ENCODE measurements at regions not wholly inside any gene's neighbourhood (a gene's known extent, or its start where the extent isn't known, plus 50 kb on each side); places are given as distances from the start of the nearest gene placed in this dataset.

- no peaks in the 10 kb centered on the region for H3K9me3 ChIP-seq
- DNase-seq: no peak
- H3K27me3 ChIP-seq: no peaks in the 10 kb centered on the region
- TF ChIP-seq POLR2A (IDR thresholded peaks at IDR 0.05) (no peak), CTCF (IDR thresholded peaks at IDR 0.05) (no peak)
- H3K36me3 ChIP-seq: no peaks in the 10 kb centered on the region
- no peak overlapping the region for H3K27ac ChIP-seq
- H3K4me3 ChIP-seq: no peak overlapping the region
- H3K4me1 ChIP-seq: no peaks in the 10 kb centered on the region
Observed at GRCh38 chr13:22198641-22199217, 527.9 kb downstream of the FGF9 start.

GRCh38 chr13:22200440-22200839 lies 529.6 kb downstream of the FGF9 start:
- Histone ChIP-seq H3K27ac (no peak overlapping the region), H3K4me1 (no peaks in the 10 kb centered on the region), H3K4me3 (no peak overlapping the region), H3K36me3 (no peaks in the 10 kb centered on the region), H3K27me3 (no peaks in the 10 kb centered on the region), H3K9me3 (no peaks in the 10 kb centered on the region)
- no peak for DNase-seq
- no peak for TF ChIP-seq POLR2A (IDR thresholded peaks at IDR 0.05)
- no peak for TF ChIP-seq CTCF (IDR thresholded peaks at IDR 0.05)

- TF ChIP-seq CTCF (IDR thresholded peaks at IDR 0.05) (no peak), POLR2A (IDR thresholded peaks at IDR 0.05) (no peak)
- no peak overlapping the region for H3K27ac ChIP-seq
- no peaks in the 10 kb centered on the region for H3K27me3 ChIP-seq
- DNase-seq: no peak
- H3K9me3 ChIP-seq: no peaks in the 10 kb centered on the region
- H3K4me1 ChIP-seq: no peaks in the 10 kb centered on the region
- H3K4me3 ChIP-seq: no peak overlapping the region
- no peaks in the 10 kb centered on the region for H3K36me3 ChIP-seq
Observed at GRCh38 chr13:22201375-22201925, 530.6 kb downstream of the FGF9 start.

GRCh38 chr13:22210134-22210930 lies 539.5 kb downstream of the FGF9 start:
- Histone ChIP-seq H3K4me3 (no peak overlapping the region), H3K27ac (no peak overlapping the region), H3K9me3 (no peaks in the 10 kb centered on the region)

GRCh38 chr13:22211876-22212275 lies 541.0 kb downstream of the FGF9 start:
- H3K4me1 ChIP-seq: no peaks in the 10 kb centered on the region
- DNase-seq: no peak
- H3K27me3 ChIP-seq: no peaks in the 10 kb centered on the region
- H3K36me3 ChIP-seq: no peaks in the 10 kb centered on the region
- no peaks in the 10 kb centered on the region for H3K9me3 ChIP-seq
- no peak for TF ChIP-seq CTCF (IDR thresholded peaks at IDR 0.05)
- no peak overlapping the region for H3K4me3 ChIP-seq
- H3K27ac ChIP-seq: no peak overlapping the region

More at GRCh38 chr13:22210134-22210930, 539.5 kb downstream of the FGF9 start:
- H3K4me1 ChIP-seq: no peaks in the 10 kb centered on the region
- no peaks in the 10 kb centered on the region for H3K36me3 ChIP-seq
- no peak for DNase-seq
- TF ChIP-seq POLR2A (IDR thresholded peaks at IDR 0.05) (no peak), CTCF (IDR thresholded peaks at IDR 0.05) (no peak)
- no peaks in the 10 kb centered on the region for H3K27me3 ChIP-seq
